ENCODE measurements at regions not wholly inside any gene's neighbourhood (a gene's known extent, or its start where the extent isn't known, plus 50 kb on each side); places are given as distances from the start of the nearest gene placed in this dataset.
A peak's percentile ranks its signal among the peaks of the same experiment; 100 is the strongest.

- no peak for DNase-seq (ENCODE audit: low read depth, low spot score)
- Mint-ChIP-seq H3K4me3 (no peak overlapping the region), H3K27ac (ENCODE audit: unreplicated experiment) (peak overlapping the region; percentile 1), H3K4me1 (peaks cover 10% of the 10 kb centered on the region), H3K9me3 (no peaks in the 10 kb centered on the region), H3K27me3 (ENCODE audit: low read depth) (no peaks in the 10 kb centered on the region), H3K36me3 (ENCODE audit: low read depth) (no peaks in the 10 kb centered on the region)
- no peak for TF ChIP-seq CTCF (conservative IDR thresholded peaks at IDR 0.05)
These were observed 115.8 kb upstream of the SLIT3 start for GRCh38 chr5:169416583-169417196.

GRCh38 chr5:169415948-169416347 lies 115.0 kb upstream of the SLIT3 start:
- Mint-ChIP-seq H3K9me3 (no peaks in the 10 kb centered on the region), H3K4me3 (no peak overlapping the region), H3K4me1 (peaks cover 10% of the 10 kb centered on the region), H3K27me3 (ENCODE audit: low read depth) (no peaks in the 10 kb centered on the region), H3K36me3 (ENCODE audit: low read depth) (no peaks in the 10 kb centered on the region), H3K27ac (ENCODE audit: unreplicated experiment) (no peak overlapping the region)
- no peak for DNase-seq (ENCODE audit: low read depth, low spot score)
- TF ChIP-seq CTCF (conservative IDR thresholded peaks at IDR 0.05), result no peak

GRCh38 chr5:169415371-169415770 lies 114.4 kb upstream of the SLIT3 start:
- no peaks in the 10 kb centered on the region for H3K27me3 Mint-ChIP-seq (ENCODE audit: low read depth)
- no peak overlapping the region for H3K27ac Mint-ChIP-seq (ENCODE audit: unreplicated experiment)
- H3K4me1 Mint-ChIP-seq, result peaks cover 10% of the 10 kb centered on the region
- no peak for TF ChIP-seq CTCF (conservative IDR thresholded peaks at IDR 0.05)
- no peak overlapping the region for H3K4me3 Mint-ChIP-seq
- H3K9me3 Mint-ChIP-seq, result no peaks in the 10 kb centered on the region
- DNase-seq (ENCODE audit: low read depth, low spot score), result no peak
- H3K36me3 Mint-ChIP-seq (ENCODE audit: low read depth), result no peaks in the 10 kb centered on the region

GRCh38 chr5:169413416-169413815 lies 112.5 kb upstream of the SLIT3 start:
- H3K9me3 Mint-ChIP-seq, result no peaks in the 10 kb centered on the region
- no peaks in the 10 kb centered on the region for H3K36me3 Mint-ChIP-seq (ENCODE audit: low read depth)
- no peak for TF ChIP-seq CTCF (conservative IDR thresholded peaks at IDR 0.05)
- H3K4me1 Mint-ChIP-seq, result peaks cover 10% of the 10 kb centered on the region
- DNase-seq (ENCODE audit: low read depth, low spot score), result no peak
- H3K27me3 Mint-ChIP-seq (ENCODE audit: low read depth), result no peaks in the 10 kb centered on the region
- no peak overlapping the region for H3K27ac Mint-ChIP-seq (ENCODE audit: unreplicated experiment)
- no peak overlapping the region for H3K4me3 Mint-ChIP-seq

- H3K36me3 Mint-ChIP-seq (ENCODE audit: low read depth), result no peaks in the 10 kb centered on the region
- no peak overlapping the region for H3K4me3 Mint-ChIP-seq
- no peak for TF ChIP-seq CTCF (conservative IDR thresholded peaks at IDR 0.05)
- H3K27ac Mint-ChIP-seq (ENCODE audit: unreplicated experiment), result no peak overlapping the region
- DNase-seq (ENCODE audit: low read depth, low spot score), result no peak
- no peaks in the 10 kb centered on the region for H3K9me3 Mint-ChIP-seq
- peaks cover 10% of the 10 kb centered on the region for H3K4me1 Mint-ChIP-seq
- no peaks in the 10 kb centered on the region for H3K27me3 Mint-ChIP-seq (ENCODE audit: low read depth)
These were observed 111.9 kb upstream of the SLIT3 start for GRCh38 chr5:169412831-169413230.

All from neural crest cell (in vitro differentiated cells).